ENCODE measurements at regions not wholly inside any gene's neighbourhood (a gene's known extent, or its start where the extent isn't known, plus 50 kb on each side); places are given as distances from the start of the nearest gene placed in this dataset.

- Mint-ChIP-seq H3K9me3 (no peaks in the 10 kb centered on the region), H3K27ac (no peak overlapping the region), H3K36me3 (no peaks in the 10 kb centered on the region)
- DNase-seq (ENCODE audit: low spot score in 2 of 2) (no peak), ATAC-seq (no peak)
Measured at GRCh38 chr5:60248901-60249300, 355.4 kb upstream of the PDE4D start.

DNA sequence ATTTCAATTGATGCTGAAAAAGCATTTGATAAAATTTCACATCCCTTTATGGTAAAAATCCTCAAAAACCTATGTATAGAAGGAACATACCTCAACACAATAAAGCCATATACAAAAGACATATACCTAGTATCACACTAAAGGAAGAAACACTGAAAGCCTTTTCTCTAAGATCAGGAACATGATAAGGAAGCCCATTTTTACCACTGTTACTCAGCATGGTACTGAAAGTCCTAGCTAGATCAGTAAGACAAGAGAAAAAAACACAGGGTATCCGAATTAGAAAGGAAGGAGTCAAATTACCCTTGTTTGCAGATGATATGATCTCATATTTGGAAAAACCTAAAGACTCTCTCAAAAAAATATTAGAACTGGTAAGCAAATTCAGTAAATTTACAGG, 350.2 kb upstream of the PDE4D start:
- peaks cover 8 to 12% of the 10 kb centered on the region in 2 donors for H3K9me3 Mint-ChIP-seq
- no peak overlapping the region for H3K27ac Mint-ChIP-seq
- no peaks in the 10 kb centered on the region for H3K36me3 Mint-ChIP-seq
- ATAC-seq = no peak
- no peak for DNase-seq (ENCODE audit: low spot score in 2 of 2)

GRCh38 chr5:60232036-60232795, 338.7 kb upstream of the PDE4D start:
- Mint-ChIP-seq H3K9me3 (peaks cover 0 to 5% of the 10 kb centered on the region in 2 donors), H3K36me3 (no peaks in the 10 kb centered on the region), H3K27ac (no peak overlapping the region)
- DNase-seq (ENCODE audit: low spot score in 2 of 2) (no peak), ATAC-seq (no peak)

- peaks cover 0 to 4% of the 10 kb centered on the region in 2 donors for H3K9me3 Mint-ChIP-seq
- H3K36me3 Mint-ChIP-seq = no peaks in the 10 kb centered on the region
- no peak overlapping the region for H3K27ac Mint-ChIP-seq
- ATAC-seq = no peak
- DNase-seq (ENCODE audit: low spot score in 2 of 2) = no peak
Measured at GRCh38 chr5:60230456-60230855, 336.9 kb upstream of the PDE4D start.

DNA sequence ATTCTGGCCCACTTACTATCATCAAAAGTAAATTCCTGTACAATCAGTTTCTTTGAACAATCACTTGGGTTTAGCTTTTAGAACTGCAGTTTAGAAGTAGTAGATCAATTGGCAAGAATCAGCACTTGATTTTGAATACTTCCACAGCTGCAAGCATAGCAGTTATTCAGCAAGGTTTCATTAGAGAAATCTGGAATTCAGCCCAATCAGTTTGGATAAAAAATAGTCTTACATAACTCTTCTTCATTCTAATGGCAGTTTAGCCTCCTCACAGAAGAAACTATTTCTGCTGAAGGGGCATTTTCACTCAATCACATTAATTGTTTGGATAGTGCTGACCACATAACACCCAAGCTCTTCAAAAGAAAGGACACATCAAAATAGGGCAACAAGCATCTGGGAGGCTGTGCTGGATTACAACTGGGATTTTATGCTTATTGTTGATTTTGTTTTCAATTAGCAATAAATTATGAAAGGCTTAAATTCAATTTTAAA, 336.2 kb upstream of the PDE4D start:
- no peaks in the 10 kb centered on the region for H3K36me3 Mint-ChIP-seq
- ATAC-seq (no peak), DNase-seq (ENCODE audit: low spot score in 2 of 2) (no peak)
- no peak overlapping the region for H3K27ac Mint-ChIP-seq
- peaks cover 0 to 4% of the 10 kb centered on the region in 2 donors for H3K9me3 Mint-ChIP-seq

DNA sequence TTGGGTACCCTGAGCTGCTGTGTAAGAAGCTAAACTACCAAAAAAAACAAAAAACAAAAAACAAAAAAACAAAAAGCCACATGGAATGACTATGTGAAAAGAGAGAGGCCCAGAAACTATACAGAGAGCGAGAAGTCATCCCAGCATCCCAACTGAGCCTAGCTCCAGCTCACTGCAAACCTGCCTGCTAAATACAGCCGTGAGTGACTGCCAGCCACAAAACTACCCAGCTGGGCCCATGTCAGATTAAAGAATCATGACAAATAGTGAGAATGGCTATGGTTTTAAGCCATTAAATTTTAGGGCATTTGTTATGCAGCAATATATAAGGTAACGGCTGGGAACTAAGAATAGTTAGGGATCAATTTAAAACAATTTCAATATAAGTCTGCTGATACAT, 335.1 kb upstream of the PDE4D start:
- DNase-seq (ENCODE audit: low spot score in 2 of 2) = no peak
- Mint-ChIP-seq H3K9me3 (peaks cover 0 to 4% of the 10 kb centered on the region in 2 donors), H3K36me3 (no peaks in the 10 kb centered on the region), H3K27ac (no peak overlapping the region)
- no peak for ATAC-seq

DNA sequence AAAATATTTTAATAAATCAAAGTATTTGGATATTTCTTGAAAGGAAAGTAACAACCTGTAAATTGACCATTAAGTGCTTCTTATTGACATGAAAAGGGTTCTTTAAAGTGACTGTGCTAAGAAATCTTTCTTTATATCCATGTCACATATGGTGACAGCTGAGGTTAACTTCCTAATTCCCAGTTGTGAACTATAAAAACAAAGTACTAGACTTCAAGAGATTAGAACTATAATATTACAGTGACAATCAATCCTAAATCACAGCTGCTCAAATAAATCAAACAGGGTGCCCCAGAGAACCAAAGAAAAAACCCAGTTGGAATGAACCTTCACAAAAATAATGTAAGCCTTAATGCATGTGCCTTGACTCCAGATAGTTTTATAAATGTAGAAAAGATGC, 332.6 kb upstream of the PDE4D start:
- ATAC-seq = no peak
- DNase-seq (ENCODE audit: low spot score in 2 of 2) = no peak
- Mint-ChIP-seq H3K36me3 (no peaks in the 10 kb centered on the region), H3K27ac (no peak overlapping the region), H3K9me3 (peaks cover 0 to 4% of the 10 kb centered on the region in 2 donors)

- no peaks in the 10 kb centered on the region for H3K36me3 Mint-ChIP-seq
- DNase-seq (ENCODE audit: low spot score in 2 of 2) (no peak), ATAC-seq (no peak)
- no peak overlapping the region for H3K27ac Mint-ChIP-seq
- H3K9me3 Mint-ChIP-seq = peaks cover 0 to 4% of the 10 kb centered on the region in 2 donors
Measured at GRCh38 chr5:60223342-60223741, 329.8 kb upstream of the PDE4D start.

GRCh38 chr5:60219921-60220320, 326.4 kb upstream of the PDE4D start:
- Mint-ChIP-seq H3K9me3 (peaks cover 0 to 10% of the 10 kb centered on the region in 2 donors), H3K36me3 (no peaks in the 10 kb centered on the region)

DNA sequence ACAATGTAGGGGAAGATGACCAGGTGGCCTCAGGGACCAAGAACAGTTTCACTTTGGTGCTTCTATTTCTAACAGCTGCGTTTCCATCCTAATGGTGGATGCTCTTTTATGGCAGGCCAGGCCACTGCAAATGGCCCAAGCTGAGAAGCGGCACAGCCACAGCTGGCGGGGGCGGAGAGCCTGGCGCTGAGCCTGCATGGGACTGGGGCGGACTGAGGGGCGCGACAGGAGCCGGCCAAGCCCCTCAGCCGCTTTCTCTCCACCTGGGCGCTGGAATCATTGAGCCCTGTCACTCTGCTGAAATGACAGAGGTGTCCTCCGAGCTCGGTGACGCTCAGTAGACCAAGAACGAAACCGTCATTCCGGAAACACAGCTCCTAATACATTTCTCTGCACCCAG, 317.3 kb upstream of the PDE4D start:
- DNase-seq (ENCODE audit: low spot score in 2 of 2) = no peak
- Mint-ChIP-seq H3K27ac (no peak overlapping the region), H3K36me3 (no peaks in the 10 kb centered on the region), H3K9me3 (peaks cover 4 to 9% of the 10 kb centered on the region in 2 donors)
- no peak for ATAC-seq

More at GRCh38 chr5:60219921-60220320, 326.4 kb upstream of the PDE4D start:
- no peak overlapping the region for H3K27ac Mint-ChIP-seq
- ATAC-seq (no peak), DNase-seq (ENCODE audit: low spot score in 2 of 2) (no peak)

DNA sequence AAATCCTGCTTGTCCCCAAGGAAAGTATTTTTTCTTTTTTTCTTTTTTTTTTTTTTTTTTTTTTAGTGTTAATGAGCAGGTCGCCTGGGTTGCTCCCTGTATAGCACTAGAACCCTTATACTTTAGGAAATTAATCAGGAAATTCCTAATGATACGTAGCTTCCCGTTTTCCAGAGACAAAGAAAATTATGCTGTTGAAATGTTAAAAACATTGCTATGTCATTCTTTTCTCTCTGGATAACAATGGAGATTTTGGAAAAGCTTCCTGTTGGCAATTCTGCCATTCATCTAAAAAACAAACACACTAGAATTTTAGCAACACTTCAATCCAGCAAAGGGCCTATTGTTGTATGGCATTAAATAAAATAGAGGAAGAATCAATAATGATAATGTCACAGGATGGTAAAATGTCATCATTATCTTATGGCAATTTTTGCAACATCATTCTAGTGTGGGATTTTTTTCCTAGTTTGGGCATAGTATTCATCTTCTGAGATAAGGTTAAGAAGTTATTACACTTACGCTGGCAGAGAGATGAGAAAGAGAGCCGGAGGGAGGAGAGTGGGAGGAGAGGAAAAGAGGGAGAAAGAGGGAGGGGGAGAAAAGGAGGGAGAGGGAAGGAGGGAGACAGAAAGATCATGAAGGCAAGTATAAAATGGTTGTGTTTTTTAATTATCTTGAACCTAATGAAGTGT, 315.8 kb upstream of the PDE4D start:
- ATAC-seq = no peak
- no peak overlapping the region for H3K27ac Mint-ChIP-seq
- peaks cover 0 to 9% of the 10 kb centered on the region in 2 donors for H3K9me3 Mint-ChIP-seq

DNA sequence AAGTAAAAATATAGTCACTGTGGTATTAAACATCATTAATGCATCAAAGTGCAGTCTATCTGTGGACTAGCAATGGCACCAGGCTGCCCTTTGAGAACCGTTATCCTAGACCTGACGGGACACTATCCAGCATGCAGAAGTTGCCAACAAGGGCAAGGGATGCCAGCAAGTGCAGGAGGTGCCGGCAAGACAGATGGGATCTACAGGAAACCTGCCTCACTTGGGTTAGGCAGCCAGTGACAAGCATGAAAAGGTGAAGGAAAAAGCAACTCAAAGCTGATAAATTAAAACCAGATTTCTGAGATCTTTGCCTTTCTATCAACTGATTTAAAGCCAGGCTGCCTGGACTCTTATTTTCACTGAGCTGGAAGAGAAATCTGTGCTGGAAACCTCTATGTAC, 315.2 kb upstream of the PDE4D start:
- DNase-seq (ENCODE audit: low spot score in 2 of 2) = no peak
- ATAC-seq = no peak
- H3K36me3 Mint-ChIP-seq = no peaks in the 10 kb centered on the region

More for the DNA sequence above, 315.8 kb upstream of the PDE4D start:
- no peak for DNase-seq (ENCODE audit: low spot score in 2 of 2)
- H3K36me3 Mint-ChIP-seq = no peaks in the 10 kb centered on the region

DNA sequence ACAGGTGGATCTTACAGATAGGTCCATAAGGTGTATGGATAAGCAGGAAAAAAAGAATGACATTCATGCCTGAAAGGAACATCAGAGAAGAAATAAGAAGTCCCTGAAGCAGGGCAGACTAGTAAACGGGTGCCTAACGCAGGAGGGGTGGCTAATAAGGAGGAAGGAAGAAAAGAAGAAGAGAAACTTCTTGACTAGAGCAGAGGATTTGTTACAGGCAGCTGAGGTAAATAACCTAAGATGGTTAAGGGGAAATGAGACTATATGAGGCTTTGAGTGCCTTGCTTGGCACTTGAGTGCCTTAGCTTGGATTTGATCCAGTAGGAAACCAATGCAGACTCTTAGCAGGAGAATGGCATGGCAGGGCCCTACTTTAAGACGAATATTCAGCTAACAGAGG, 313.5 kb upstream of the PDE4D start:
- Mint-ChIP-seq H3K27ac (no peak overlapping the region), H3K36me3 (no peaks in the 10 kb centered on the region), H3K9me3 (peaks cover 0 to 5% of the 10 kb centered on the region in 2 donors)
- no peak for ATAC-seq
- DNase-seq (ENCODE audit: low spot score in 2 of 2) = no peak

More for the DNA sequence above, 315.2 kb upstream of the PDE4D start:
- H3K27ac Mint-ChIP-seq = no peak overlapping the region
- peaks cover 0 to 11% of the 10 kb centered on the region in 2 donors for H3K9me3 Mint-ChIP-seq

GRCh38 chr5:60206234-60206633, 312.7 kb upstream of the PDE4D start:
- no peaks in the 10 kb centered on the region for H3K36me3 Mint-ChIP-seq
- no peak overlapping the region for H3K27ac Mint-ChIP-seq
- H3K9me3 Mint-ChIP-seq = peaks cover 0 to 5% of the 10 kb centered on the region in 2 donors
- DNase-seq (ENCODE audit: low spot score in 2 of 2) (no peak), ATAC-seq (no peak)

GRCh38 chr5:60205071-60205470, 311.5 kb upstream of the PDE4D start:
- no peaks in the 10 kb centered on the region for H3K36me3 Mint-ChIP-seq
- peaks cover 0 to 5% of the 10 kb centered on the region in 2 donors for H3K9me3 Mint-ChIP-seq
- ATAC-seq = no peak
- H3K27ac Mint-ChIP-seq = no peak overlapping the region
- DNase-seq (ENCODE audit: low spot score in 2 of 2) = no peak

DNA sequence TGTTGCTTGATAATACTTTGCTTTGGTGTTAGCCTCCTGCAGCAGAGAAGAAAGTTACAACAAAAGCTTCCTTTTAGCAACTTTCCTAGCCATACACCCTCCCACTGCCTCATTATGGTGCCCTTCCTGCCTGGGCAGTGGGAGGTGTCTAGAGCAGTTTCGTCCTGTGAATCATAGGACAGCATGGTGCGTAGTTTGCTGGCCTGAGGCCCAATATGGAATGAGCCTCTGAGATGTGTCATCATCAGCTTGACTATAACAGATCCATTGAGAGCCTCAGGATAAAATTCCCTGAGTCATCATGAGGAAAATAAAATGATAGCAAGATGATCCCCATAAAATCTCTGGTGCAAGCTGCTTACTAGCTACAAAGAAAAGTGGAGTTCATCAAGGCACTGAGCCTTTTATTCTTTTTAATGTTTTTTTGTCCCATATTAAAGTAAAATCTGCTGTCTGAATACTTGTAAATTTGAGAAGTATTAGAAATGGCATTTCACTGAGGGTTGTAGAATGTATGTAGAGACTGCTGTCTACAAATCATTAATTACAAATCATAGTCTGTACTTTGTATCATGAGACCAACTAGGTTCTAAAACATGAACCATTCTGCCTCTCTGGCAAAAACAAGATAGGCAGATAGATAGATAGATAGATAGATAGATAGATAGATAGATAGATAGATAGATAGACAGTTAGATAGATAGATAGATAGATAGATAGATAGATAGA, 303.0 kb upstream of the PDE4D start:
- H3K36me3 Mint-ChIP-seq = no peaks in the 10 kb centered on the region
- ATAC-seq (no peak), DNase-seq (ENCODE audit: low spot score in 2 of 2) (no peak)
- peaks cover 11 to 17% of the 10 kb centered on the region in 2 donors for H3K9me3 Mint-ChIP-seq
- H3K27ac Mint-ChIP-seq = no peak overlapping the region

DNA sequence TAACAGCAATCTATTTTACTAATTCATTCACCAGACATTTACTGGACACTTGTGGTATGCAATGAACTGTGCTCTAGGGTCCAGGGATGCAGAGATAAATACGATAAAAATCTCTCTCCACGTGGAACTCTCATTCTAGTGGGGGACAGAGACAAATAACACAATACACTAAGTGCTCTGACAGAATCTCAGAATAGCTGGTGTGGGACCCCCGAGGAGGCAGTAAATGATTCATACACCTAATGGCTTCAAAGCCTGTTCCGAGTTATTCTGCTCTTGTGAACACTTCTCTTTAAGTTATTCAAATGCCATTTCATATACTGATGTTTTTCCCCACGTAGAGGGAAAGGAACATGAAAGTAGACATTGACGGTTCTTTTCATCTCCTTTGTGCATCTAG, 302.0 kb upstream of the PDE4D start:
- ATAC-seq (no peak), DNase-seq (ENCODE audit: low spot score in 2 of 2) (no peak)
- Mint-ChIP-seq H3K27ac (no peak overlapping the region), H3K36me3 (no peaks in the 10 kb centered on the region), H3K9me3 (peaks cover 16 to 22% of the 10 kb centered on the region in 2 donors)
